SU-DHL-6 (cell line): ENCODE measurements at regions not wholly inside any gene's neighbourhood (a gene's known extent, or its start where the extent isn't known, plus 50 kb on each side); places are given as distances from the start of the nearest gene placed in this dataset.

Experiments used
- H2AFZ ChIP-seq: fragments of 200-600 bp; sonication (generic); 2 replicates; pipeline ENCODE4 v1.6.1; 2014; ENCODE audit warnings: low read depth, mild to moderate bottlenecking, moderate library complexity, mixed read lengths, antibody characterized with exemption, low read length; ENCODE audit not compliant: severe bottlenecking
- H3F3A ChIP-seq: fragments of 200-600 bp; shearing (Covaris generic); 2 replicates; pipeline ENCODE4 v1.6.0; 2016; ENCODE audit warnings: antibody characterized with exemption, mild to moderate bottlenecking; ENCODE audit not compliant: insufficient read depth
- H3K27ac ChIP-seq: fragments of 200-600 bp; sonication (generic); 2 replicates; pipeline ENCODE4 v1.5.1; 2016; ENCODE audit warnings: low read depth, mild to moderate bottlenecking, low read length, moderate library complexity, mixed read lengths
- H3K27me3 ChIP-seq: fragments of 200-600 bp; sonication (generic), shearing (Covaris generic); 2 replicates; pipeline ENCODE4 v1.6.0; 2014; ENCODE audit warnings: mild to moderate bottlenecking, low read length
- H3K36me3 ChIP-seq: fragments of 200-600 bp; sonication (generic); 2 replicates; pipeline ENCODE4 v1.6.1; 2014; ENCODE audit warnings: mild to moderate bottlenecking, low read length, mixed read lengths
- H3K4me2 ChIP-seq: fragments of 300-600, 200-600 bp; shearing (Covaris generic), sonication (generic); 2 replicates; pipeline ENCODE4 v1.6.0; 2014; ENCODE audit warnings: low read length, low read depth, mild to moderate bottlenecking; ENCODE audit not compliant: poor library complexity, severe bottlenecking
- H3K4me3 ChIP-seq: fragments of 200-600 bp; sonication (generic); 2 replicates; pipeline ENCODE4 v1.5.1; 2014; ENCODE audit warnings: antibody characterized with exemption, low read length, mild to moderate bottlenecking, mixed read lengths; ENCODE audit not compliant: insufficient read depth, poor library complexity, severe bottlenecking
- H3K79me2 ChIP-seq: fragments of 200-600 bp; sonication (generic); 2 replicates; pipeline ENCODE4 v1.6.1; 2014; ENCODE audit warnings: mild to moderate bottlenecking, low read length, moderate library complexity; ENCODE audit not compliant: insufficient read depth
- H3K9ac ChIP-seq: fragments of 200-600 bp; sonication (generic); 2 replicates; pipeline ENCODE4 v1.7.0; 2014; ENCODE audit warnings: mild to moderate bottlenecking, low read length
- H3K9me2 ChIP-seq: fragments of 200-600 bp; sonication (generic); replicated peaks from 2 replicates; pipeline ENCODE4 v1.6.1; 2014; ENCODE audit warnings: low read length; ENCODE audit not compliant: insufficient read depth
- H3K9me3 ChIP-seq: fragments of 200-600 bp; sonication (generic); 2 replicates; pipeline ENCODE4 v1.6.1; 2014; ENCODE audit warnings: low read length, mixed read lengths; ENCODE audit not compliant: insufficient read depth
- H4K20me1 ChIP-seq: fragments of 200-600 bp; sonication (generic); 2 replicates; pipeline ENCODE4 v1.6.1; 2014; ENCODE audit warnings: low read depth, mild to moderate bottlenecking, antibody characterized with exemption, low read length, moderate library complexity, mixed read lengths
- EZH2phosphoT487 ChIP-seq: fragments of 200-600 bp; sonication (generic), shearing (Covaris generic); conservative IDR thresholded peaks from 2 replicates; pipeline ENCODE4 v1.6.1; 2018; ENCODE audit warnings: mild to moderate bottlenecking, antibody characterized with exemption, low read length, moderate library complexity, mixed read lengths
- TF ChIP-seq, protein P1 (sequence below): fragments of 200-600 bp; sonication (generic); IDR thresholded peaks from one replicate; pipeline ENCODE4 v1.5.1; 2017; ENCODE audit warnings: antibody characterized with exemption, mild to moderate bottlenecking, low read length, moderate library complexity; ENCODE audit not compliant: insufficient read depth, poor library complexity, severe bottlenecking

- Histone ChIP-seq H2AFZ (no peak overlapping the region), H3K36me3 (no peaks in the 10 kb centered on the region), H3K4me3 (no peak overlapping the region), H3K9me3 (no peaks in the 10 kb centered on the region), H3K4me2 (no peak overlapping the region), H3K9me2 (no peaks in the 10 kb centered on the region), H3F3A (no peaks in the 10 kb centered on the region), H3K27me3 (no peaks in the 10 kb centered on the region), H3K79me2 (no peaks in the 10 kb centered on the region), H3K9ac (no peak overlapping the region), H4K20me1 (no peaks in the 10 kb centered on the region), H3K27ac (no peak overlapping the region)
- TF ChIP-seq, protein P1, sequence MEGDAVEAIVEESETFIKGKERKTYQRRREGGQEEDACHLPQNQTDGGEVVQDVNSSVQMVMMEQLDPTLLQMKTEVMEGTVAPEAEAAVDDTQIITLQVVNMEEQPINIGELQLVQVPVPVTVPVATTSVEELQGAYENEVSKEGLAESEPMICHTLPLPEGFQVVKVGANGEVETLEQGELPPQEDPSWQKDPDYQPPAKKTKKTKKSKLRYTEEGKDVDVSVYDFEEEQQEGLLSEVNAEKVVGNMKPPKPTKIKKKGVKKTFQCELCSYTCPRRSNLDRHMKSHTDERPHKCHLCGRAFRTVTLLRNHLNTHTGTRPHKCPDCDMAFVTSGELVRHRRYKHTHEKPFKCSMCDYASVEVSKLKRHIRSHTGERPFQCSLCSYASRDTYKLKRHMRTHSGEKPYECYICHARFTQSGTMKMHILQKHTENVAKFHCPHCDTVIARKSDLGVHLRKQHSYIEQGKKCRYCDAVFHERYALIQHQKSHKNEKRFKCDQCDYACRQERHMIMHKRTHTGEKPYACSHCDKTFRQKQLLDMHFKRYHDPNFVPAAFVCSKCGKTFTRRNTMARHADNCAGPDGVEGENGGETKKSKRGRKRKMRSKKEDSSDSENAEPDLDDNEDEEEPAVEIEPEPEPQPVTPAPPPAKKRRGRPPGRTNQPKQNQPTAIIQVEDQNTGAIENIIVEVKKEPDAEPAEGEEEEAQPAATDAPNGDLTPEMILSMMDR = no peak
- TF ChIP-seq EZH2phosphoT487 = no peak
Observed at GRCh38 chr12:115519887-115520286, 757.6 kb downstream of the MED13L start.

- Histone ChIP-seq H3K9ac (no peak overlapping the region), H3F3A (no peaks in the 10 kb centered on the region), H3K79me2 (no peaks in the 10 kb centered on the region), H4K20me1 (no peaks in the 10 kb centered on the region), H3K27me3 (no peaks in the 10 kb centered on the region), H3K4me3 (no peak overlapping the region), H2AFZ (no peak overlapping the region), H3K9me3 (no peaks in the 10 kb centered on the region), H3K4me2 (no peak overlapping the region), H3K9me2 (no peaks in the 10 kb centered on the region), H3K27ac (no peak overlapping the region), H3K36me3 (no peaks in the 10 kb centered on the region)
- TF ChIP-seq EZH2phosphoT487 = no peak
- TF ChIP-seq, protein P1 = no peak
Observed at GRCh38 chr12:115519359-115519758, 758.1 kb downstream of the MED13L start.

- Histone ChIP-seq H3F3A (no peaks in the 10 kb centered on the region), H3K4me3 (no peak overlapping the region), H2AFZ (no peak overlapping the region), H3K9me3 (no peaks in the 10 kb centered on the region), H4K20me1 (no peaks in the 10 kb centered on the region), H3K79me2 (no peaks in the 10 kb centered on the region), H3K27me3 (no peaks in the 10 kb centered on the region), H3K36me3 (no peaks in the 10 kb centered on the region), H3K4me2 (no peak overlapping the region), H3K27ac (no peak overlapping the region), H3K9me2 (no peaks in the 10 kb centered on the region), H3K9ac (no peak overlapping the region)
- no peak for TF ChIP-seq EZH2phosphoT487
- TF ChIP-seq, protein P1 = no peak
Observed at GRCh38 chr12:115517913-115518312, 759.6 kb downstream of the MED13L start.
